IMR-90 (cell line): ENCODE measurements at regions not wholly inside any gene's neighbourhood (a gene's known extent, or its start where the extent isn't known, plus 50 kb on each side); places are given as distances from the start of the nearest gene placed in this dataset.

Experiments used
- ATAC-seq: fragments of 200-7000 bp; cut with Tn5 transposase; 2 replicates; pipeline ENCODE4 v1.9.1; 2020; ENCODE audit warnings: low read depth, mild to moderate bottlenecking, moderate library complexity
- BruUV-seq: library from RNA; stranded (reverse); fragments of 400-500 nt; replicated peaks from 2 replicates; lab custom pipeline; 2021; lab: Mats Ljungman, UMichigan
- CTCF ChIA-PET: fragments of 300-600 bp; formaldehyde crosslinking; extraction: SDS; loops from one replicate; lab custom pipeline; 2021; ENCODE audit warnings: antibody characterized with exemption; lab: Yijun Ruan, JAX
- POLR2A ChIA-PET: fragments of 300-600 bp; sonication (Branson Sonifier 250); formaldehyde crosslinking; loops from one replicate; lab custom pipeline; 2022; ENCODE audit warnings: antibody characterized with exemption; ENCODE audit not compliant: unreplicated experiment; lab: Charles Lee
- DNase-seq: peaks from one replicate; pipeline ENCODE4 v3.0.0; 2013
- H2AFZ ChIP-seq: replicated peaks from 2 replicates; pipeline ENCODE3; 2013; ENCODE audit warnings: low read length, mild to moderate bottlenecking; ENCODE audit not compliant: poor library complexity
- H2AK5ac ChIP-seq: 2 replicates; pipeline ENCODE4 v1.6.1; 2013; ENCODE audit warnings: low read depth, low read length, inconsistent platforms
- H2AK9ac ChIP-seq: replicated peaks from 2 replicates; pipeline ENCODE3; 2013; ENCODE audit warnings: mild to moderate bottlenecking, low read depth, low read length, moderate library complexity; ENCODE audit not compliant: poor library complexity
- H2BK120ac ChIP-seq: 2 replicates; pipeline ENCODE4 v1.6.1; 2013; ENCODE audit warnings: low read depth, low read length, inconsistent platforms
- H2BK15ac ChIP-seq: 3 replicates; pipeline ENCODE4 v1.6.1; 2013; ENCODE audit warnings: low read depth, low read length, inconsistent platforms
- H2BK20ac ChIP-seq: 2 replicates; pipeline ENCODE4 v1.6.1; 2013; ENCODE audit warnings: low read depth, mild to moderate bottlenecking, inconsistent platforms, low read length, moderate library complexity
- H2BK5ac ChIP-seq: 2 replicates; pipeline ENCODE4 v1.6.1; 2013; ENCODE audit warnings: mild to moderate bottlenecking, low read depth, low read length, inconsistent platforms; ENCODE audit not compliant: poor library complexity, severe bottlenecking
- H3K14ac ChIP-seq: replicated peaks from 2 replicates; pipeline ENCODE4 v1.6.1; 2013; ENCODE audit warnings: low read depth, low read length, inconsistent platforms
- H3K18ac ChIP-seq: 2 replicates; pipeline ENCODE4 v1.6.1; 2013; ENCODE audit warnings: low read depth, low read length, control low read depth
- H3K23ac ChIP-seq: 2 replicates; pipeline ENCODE4 v1.6.1; 2013; ENCODE audit warnings: low read depth, low read length, inconsistent platforms
- H3K27ac ChIP-seq: 2 replicates; pipeline ENCODE4 v1.5.1; 2013; ENCODE audit warnings: mild to moderate bottlenecking, control low read depth, low read length; ENCODE audit not compliant: insufficient read depth
- H3K27me3 ChIP-seq: 2 replicates; pipeline ENCODE4 v1.6.1; 2013; ENCODE audit warnings: low read length; ENCODE audit not compliant: control insufficient read depth, insufficient read depth
- H3K36me3 ChIP-seq: 2 replicates; pipeline ENCODE4 v1.6.1; 2013; ENCODE audit warnings: low read length, mixed read lengths; ENCODE audit not compliant: control insufficient read depth, insufficient read depth
- H3K4ac ChIP-seq: 2 replicates; pipeline ENCODE4 v1.6.1; 2013; ENCODE audit warnings: low read depth, low read length, inconsistent platforms
- H3K4me1 ChIP-seq: 2 replicates; pipeline ENCODE4 v1.6.1; 2013; ENCODE audit warnings: low read length, mixed read lengths; ENCODE audit not compliant: control insufficient read depth, insufficient read depth
- H3K4me2 ChIP-seq: 2 replicates; pipeline ENCODE4 v1.6.1; 2013; ENCODE audit warnings: low read depth, mild to moderate bottlenecking, control low read depth, low read length, moderate library complexity
- H3K4me3 ChIP-seq: 2 replicates; pipeline ENCODE4 v1.5.1; 2013; ENCODE audit warnings: low read depth, mild to moderate bottlenecking, control low read depth, low read length, moderate library complexity; ENCODE audit not compliant: insufficient read depth
- H3K56ac ChIP-seq: 2 replicates; pipeline ENCODE4 v1.6.1; 2013; ENCODE audit warnings: low read length, inconsistent platforms; ENCODE audit not compliant: insufficient read depth; ENCODE audit errors: extremely low read depth
- H3K79me1 ChIP-seq, 2 experiments: 2 replicates each; pipeline ENCODE4 v1.6.1; 2013; ENCODE audit warnings: low read length in 2 of 2, inconsistent platforms in 1 of 2, low read depth in 1 of 2
- H3K9ac ChIP-seq: 2 replicates; pipeline ENCODE4 v1.6.1; 2013; ENCODE audit warnings: low read depth, low read length, control low read depth
- H3K9me1 ChIP-seq: 2 replicates; pipeline ENCODE4 v1.6.1; 2013; ENCODE audit warnings: low read length, inconsistent platforms; ENCODE audit not compliant: insufficient read depth
- H3K9me3 ChIP-seq: 2 replicates; pipeline ENCODE4 v1.6.1; 2013; ENCODE audit warnings: low read length; ENCODE audit not compliant: control insufficient read depth, insufficient read depth
- H4K20me1 ChIP-seq: 2 replicates; pipeline ENCODE4 v1.6.1; 2013; ENCODE audit warnings: low read length, inconsistent platforms; ENCODE audit not compliant: insufficient read depth
- H4K5ac ChIP-seq: 2 replicates; pipeline ENCODE4 v1.6.1; 2013; ENCODE audit warnings: mild to moderate bottlenecking, low read depth, low read length, control low read depth
- H4K8ac ChIP-seq, 2 experiments: 2 replicates each; pipeline ENCODE4 v1.6.1; 2013; ENCODE audit warnings: low read depth in 2 of 2, low read length in 2 of 2, control low read depth in 1 of 2, inconsistent platforms in 1 of 2
- H4K91ac ChIP-seq: 2 replicates; pipeline ENCODE4 v1.6.1; 2013; ENCODE audit warnings: low read depth, low read length, inconsistent platforms; ENCODE audit not compliant: insufficient read depth
- BHLHE40 ChIP-seq: fragments of 150-350 bp; IDR thresholded peaks from 2 replicates; pipeline ENCODE4 v1.6.1; 2016; ENCODE audit warnings: mild to moderate bottlenecking, low read depth, low read length
- CEBPB ChIP-seq: IDR thresholded peaks from 2 replicates; pipeline ENCODE4 v1.6.1; 2012; ENCODE audit warnings: low read depth, low read length, improper control_type of control experiment
- CHD1 ChIP-seq: IDR thresholded peaks from 2 replicates; pipeline ENCODE4 v1.6.1; 2012; ENCODE audit warnings: low read depth, low read length, improper control_type of control experiment
- FOS ChIP-seq: fragments of 150-350 bp; IDR thresholded peaks from 2 replicates; pipeline ENCODE4 v1.6.1; 2016; ENCODE audit warnings: low read depth, low read length
- MAFK ChIP-seq: IDR thresholded peaks from 2 replicates; pipeline ENCODE4 v1.6.1; 2012; ENCODE audit warnings: low read depth, low read length, improper control_type of control experiment
- MAZ ChIP-seq: IDR thresholded peaks from 2 replicates; pipeline ENCODE4 v1.6.1; 2012; ENCODE audit warnings: low read depth, mild to moderate bottlenecking, low read length, improper control_type of control experiment, moderate library complexity, borderline replicate concordance
- MXI1 ChIP-seq: IDR thresholded peaks from 2 replicates; pipeline ENCODE4 v1.6.1; 2012; ENCODE audit warnings: low read depth, mild to moderate bottlenecking, low read length, moderate library complexity, borderline replicate concordance
- NFE2L2 ChIP-seq: fragments of 150-350 bp; IDR thresholded peaks from 2 replicates; pipeline ENCODE4 v1.6.1; 2016; ENCODE audit warnings: low read depth, mild to moderate bottlenecking, low read length
- POLR2A ChIP-seq: IDR thresholded peaks from 2 replicates; pipeline ENCODE4 v1.6.1; 2012; ENCODE audit warnings: mild to moderate bottlenecking, low read depth, low read length
- RAD21 ChIP-seq: IDR thresholded peaks from 2 replicates; pipeline ENCODE4 v1.6.1; 2012; ENCODE audit warnings: low read length, improper control_type of control experiment
- RCOR1 ChIP-seq: IDR thresholded peaks from 2 replicates; pipeline ENCODE4 v1.6.1; 2012; ENCODE audit warnings: mild to moderate bottlenecking, low read length, improper control_type of control experiment; ENCODE audit not compliant: insufficient replicate concordance
- RFX5 ChIP-seq: IDR thresholded peaks from 2 replicates; pipeline ENCODE4 v1.8.0; 2012; ENCODE audit warnings: low read depth, mild to moderate bottlenecking, low read length, moderate library complexity
- SMC3 ChIP-seq: fragments of 150-350 bp; IDR thresholded peaks from 2 replicates; pipeline ENCODE4 v1.6.1; 2016; ENCODE audit warnings: low read depth, mild to moderate bottlenecking, antibody characterized with exemption, low read length, moderate library complexity
- WGBS, 2 experiments: methylation state at CpG; one replicate each; pipeline versions ENCODE4 v1.1.5 to v1.1.7; 2013; ENCODE audit warnings: missing lambda C conversion rate in 2 of 2; ENCODE audit not compliant: insufficient read length in 1 of 2; ENCODE audit errors: extremely low coverage in 2 of 2; 5-methylcytosine and 5-hydroxymethylcytosine counted together
- dilution Hi-C: fragments of 300-500 bp; cut with HindIII; formaldehyde crosslinking; loops from one replicate; pipeline ENCODE4 v1.14.3; 2018; ENCODE audit warnings: low sequenced_read_pairs; ENCODE audit not compliant: unreplicated experiment
- in situ Hi-C: fragments of 300-500 bp; cut with MboI; formaldehyde crosslinking; loops from 3 replicates; pipeline ENCODE4 v1.14.3; 2019; ENCODE audit warnings: low sequenced_read_pairs, inconsistent platforms, mixed read lengths
- intact Hi-C: fragments of 100-400 bp; cut with micrococcal nuclease; formaldehyde crosslinking; loops from 2 replicates; pipeline ENCODE4 v1.10.0; 2022
- TF ChIP-seq, protein P1 (sequence below): conservative IDR thresholded peaks from 2 replicates; pipeline ENCODE4 v1.5.1; 2012; ENCODE audit warnings: mild to moderate bottlenecking, low read depth, low read length, improper control_type of control experiment
- TF ChIP-seq, protein P2 (sequence below): fragments of 150-350 bp; IDR thresholded peaks from 2 replicates; pipeline ENCODE4 v1.6.1; 2016; ENCODE audit warnings: low read depth, mild to moderate bottlenecking, low read length, moderate library complexity, borderline replicate concordance
- TF ChIP-seq, protein P3 (sequence below): fragments of 150-350 bp; IDR thresholded peaks from 2 replicates; pipeline ENCODE4 v1.6.1; 2017; ENCODE audit warnings: mild to moderate bottlenecking, antibody characterized with exemption, low read length, low read depth

DNA sequence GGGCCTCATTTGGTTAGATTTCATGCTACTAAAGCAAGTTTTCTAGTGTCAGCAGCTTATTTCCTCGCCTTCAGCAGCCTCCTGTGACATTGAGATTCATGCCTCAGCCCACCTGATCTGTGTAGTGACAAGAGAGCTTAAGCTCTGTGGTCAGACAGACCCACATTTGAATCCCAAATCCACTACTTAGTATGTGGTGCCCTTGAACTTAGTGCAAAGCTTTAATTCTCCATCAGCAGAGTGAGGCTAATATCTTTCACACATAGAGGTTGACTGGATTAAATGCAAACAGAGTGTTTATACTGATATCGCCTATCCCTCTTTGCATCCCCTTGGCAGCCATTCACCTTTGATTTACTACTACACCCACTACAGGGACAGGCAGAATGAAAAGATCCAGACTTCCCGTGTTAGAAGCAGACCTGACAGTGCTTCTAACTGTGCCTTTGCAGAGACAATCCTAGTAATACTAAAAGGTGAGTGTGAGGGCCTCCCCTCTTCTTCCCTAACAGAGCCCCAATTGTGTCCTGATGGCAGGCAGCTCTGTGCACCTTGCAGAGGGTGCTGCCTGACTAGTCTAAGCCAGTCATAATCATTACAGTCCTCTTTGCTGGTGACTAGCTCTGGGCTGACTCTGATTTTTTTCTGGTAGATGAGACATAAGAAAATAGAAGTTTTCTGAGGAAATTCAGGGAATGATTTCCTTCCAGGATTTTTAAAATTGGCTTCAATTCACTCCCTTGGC, 264.0 kb downstream of the CTH start:
- H2BK15ac ChIP-seq: no peak overlapping the region
- no peak overlapping the region for H2BK20ac ChIP-seq
- H3K23ac ChIP-seq: no peak overlapping the region
- ATAC-seq (no peak), DNase-seq (no peak)
- H3K9me1 ChIP-seq: no peaks in the 10 kb centered on the region
- no peak overlapping the region for H4K5ac ChIP-seq
- no peak overlapping the region for H3K27ac ChIP-seq
- H2BK120ac ChIP-seq: no peak overlapping the region
- no peak overlapping the region for H4K91ac ChIP-seq
- no peak overlapping the region for H2BK5ac ChIP-seq
- CTCF ChIA-PET: no interaction called here
- no peaks in the 10 kb centered on the region for H3K79me1 ChIP-seq
- H4K20me1 ChIP-seq: no peaks in the 10 kb centered on the region
- H2AK5ac ChIP-seq: no peak overlapping the region
- no peak overlapping the region for H3K14ac ChIP-seq
- H3K4me3 ChIP-seq: no peak overlapping the region
- in situ Hi-C loops (no loop called here), intact Hi-C loops (no loop called here), dilution Hi-C loops (no loop called here)
- H3K18ac ChIP-seq: no peak overlapping the region
- H2AK9ac ChIP-seq: no peak overlapping the region
- H3K4me1 ChIP-seq: no peaks in the 10 kb centered on the region
- H3K56ac ChIP-seq: no peak overlapping the region
- H2AFZ ChIP-seq: no peak overlapping the region
- H3K4me2 ChIP-seq: no peak overlapping the region
- H3K36me3 ChIP-seq: no peaks in the 10 kb centered on the region
- H3K9ac ChIP-seq: no peak overlapping the region
- no peaks in the 10 kb centered on the region for H3K9me3 ChIP-seq
- H4K8ac ChIP-seq: no peak overlapping the region
- no peak overlapping the region for H3K4ac ChIP-seq
- WGBS, 2 experiments: no CpG with 5 or more reads among the region's 3 CpGs
- POLR2A ChIA-PET: no interaction called here
- TF ChIP-seq MAFK (no peak), CHD1 (no peak), MAZ (no peak), BHLHE40 (no peak), RAD21 (no peak), RCOR1 (no peak), POLR2A (no peak), NFE2L2 (no peak), FOS (no peak), RFX5 (no peak), SMC3 (no peak), MXI1 (no peak), CEBPB (no peak)
- TF ChIP-seq, protein P1, sequence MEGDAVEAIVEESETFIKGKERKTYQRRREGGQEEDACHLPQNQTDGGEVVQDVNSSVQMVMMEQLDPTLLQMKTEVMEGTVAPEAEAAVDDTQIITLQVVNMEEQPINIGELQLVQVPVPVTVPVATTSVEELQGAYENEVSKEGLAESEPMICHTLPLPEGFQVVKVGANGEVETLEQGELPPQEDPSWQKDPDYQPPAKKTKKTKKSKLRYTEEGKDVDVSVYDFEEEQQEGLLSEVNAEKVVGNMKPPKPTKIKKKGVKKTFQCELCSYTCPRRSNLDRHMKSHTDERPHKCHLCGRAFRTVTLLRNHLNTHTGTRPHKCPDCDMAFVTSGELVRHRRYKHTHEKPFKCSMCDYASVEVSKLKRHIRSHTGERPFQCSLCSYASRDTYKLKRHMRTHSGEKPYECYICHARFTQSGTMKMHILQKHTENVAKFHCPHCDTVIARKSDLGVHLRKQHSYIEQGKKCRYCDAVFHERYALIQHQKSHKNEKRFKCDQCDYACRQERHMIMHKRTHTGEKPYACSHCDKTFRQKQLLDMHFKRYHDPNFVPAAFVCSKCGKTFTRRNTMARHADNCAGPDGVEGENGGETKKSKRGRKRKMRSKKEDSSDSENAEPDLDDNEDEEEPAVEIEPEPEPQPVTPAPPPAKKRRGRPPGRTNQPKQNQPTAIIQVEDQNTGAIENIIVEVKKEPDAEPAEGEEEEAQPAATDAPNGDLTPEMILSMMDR: no peak
- TF ChIP-seq, protein P2, sequence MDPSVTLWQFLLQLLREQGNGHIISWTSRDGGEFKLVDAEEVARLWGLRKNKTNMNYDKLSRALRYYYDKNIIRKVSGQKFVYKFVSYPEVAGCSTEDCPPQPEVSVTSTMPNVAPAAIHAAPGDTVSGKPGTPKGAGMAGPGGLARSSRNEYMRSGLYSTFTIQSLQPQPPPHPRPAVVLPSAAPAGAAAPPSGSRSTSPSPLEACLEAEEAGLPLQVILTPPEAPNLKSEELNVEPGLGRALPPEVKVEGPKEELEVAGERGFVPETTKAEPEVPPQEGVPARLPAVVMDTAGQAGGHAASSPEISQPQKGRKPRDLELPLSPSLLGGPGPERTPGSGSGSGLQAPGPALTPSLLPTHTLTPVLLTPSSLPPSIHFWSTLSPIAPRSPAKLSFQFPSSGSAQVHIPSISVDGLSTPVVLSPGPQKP: no peak
- TF ChIP-seq, protein P3, sequence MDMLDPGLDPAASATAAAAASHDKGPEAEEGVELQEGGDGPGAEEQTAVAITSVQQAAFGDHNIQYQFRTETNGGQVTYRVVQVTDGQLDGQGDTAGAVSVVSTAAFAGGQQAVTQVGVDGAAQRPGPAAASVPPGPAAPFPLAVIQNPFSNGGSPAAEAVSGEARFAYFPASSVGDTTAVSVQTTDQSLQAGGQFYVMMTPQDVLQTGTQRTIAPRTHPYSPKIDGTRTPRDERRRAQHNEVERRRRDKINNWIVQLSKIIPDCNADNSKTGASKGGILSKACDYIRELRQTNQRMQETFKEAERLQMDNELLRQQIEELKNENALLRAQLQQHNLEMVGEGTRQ: no peak
- H3K27me3 ChIP-seq: no peaks in the 10 kb centered on the region
- BruUV-seq: no TSS peak
